GM19395 (cell line): ENCODE measurements at regions not wholly inside any gene's neighbourhood (a gene's known extent, or its start where the extent isn't known, plus 50 kb on each side); places are given as distances from the start of the nearest gene placed in this dataset.

ENCODE experiments used
- ATAC-seq: cut with Tn5 transposase; IDR thresholded peaks from one replicate; pipeline ENCODE4 v1.9.1; 2021; ENCODE audit warnings: mild to moderate bottlenecking, moderate library complexity; ENCODE audit not compliant: unreplicated experiment

DNA sequence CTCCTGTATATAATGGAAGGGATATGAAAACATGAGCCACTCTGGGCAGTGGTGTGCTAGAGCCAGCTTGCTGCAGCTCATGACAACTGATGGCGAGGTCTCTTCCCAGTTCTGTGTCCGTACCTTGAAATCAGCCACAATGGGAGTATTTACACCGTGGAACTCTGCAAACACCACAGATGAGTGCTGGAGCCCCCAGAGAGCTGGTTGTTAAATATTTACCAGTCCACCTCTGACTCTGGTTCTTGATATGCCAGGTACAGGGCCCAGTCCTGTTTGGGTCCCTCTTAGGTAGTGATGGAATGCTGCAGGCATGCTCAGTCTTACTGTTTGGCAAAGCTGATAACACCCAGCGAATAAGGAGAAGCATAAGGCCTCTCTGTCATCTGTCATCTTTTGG is 116.1 kb upstream of the GLI2 start:
- ATAC-seq, result no peak

- ATAC-seq, result no peak
Observed at GRCh38 chr2:120620025-120620793, 115.5 kb upstream of the GLI2 start.

DNA sequence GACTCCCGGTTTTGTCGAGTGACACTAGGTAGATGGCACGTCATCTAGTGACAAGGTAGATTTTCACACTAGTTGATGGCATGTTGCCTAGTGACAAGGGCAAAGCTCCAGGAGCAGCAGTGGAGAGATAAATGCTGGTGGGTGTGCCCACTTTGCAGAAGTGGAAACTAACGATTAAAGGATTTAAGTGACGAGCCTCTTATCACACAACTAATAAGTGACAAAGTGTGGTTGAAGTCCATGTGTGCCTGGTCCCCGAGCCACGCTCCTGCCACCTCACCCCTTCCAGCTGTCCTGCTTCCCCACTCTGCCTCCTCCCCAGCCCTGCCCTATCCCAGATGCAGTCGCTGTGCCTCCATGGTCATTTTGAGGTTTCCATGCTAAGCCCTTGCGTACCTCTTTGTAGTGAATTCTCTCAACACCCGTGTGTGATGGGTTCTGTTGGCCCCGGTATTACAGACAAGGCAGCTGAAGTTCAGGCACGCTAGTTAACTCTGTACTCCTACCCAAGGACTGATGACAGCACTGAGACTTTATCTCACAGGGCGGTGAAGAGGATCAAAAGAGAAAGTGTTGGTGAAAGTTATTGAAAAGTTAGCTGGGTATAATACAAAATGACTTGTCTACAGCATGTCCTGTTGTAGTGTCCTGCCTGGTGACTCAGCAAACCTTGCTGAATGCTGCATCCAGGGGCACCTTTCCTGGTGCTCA is 113.4 kb upstream of the GLI2 start:
- no peak for ATAC-seq

GRCh38 chr2:120622886-120623753 is 112.5 kb upstream of the GLI2 start:
- ATAC-seq, result no peak

DNA sequence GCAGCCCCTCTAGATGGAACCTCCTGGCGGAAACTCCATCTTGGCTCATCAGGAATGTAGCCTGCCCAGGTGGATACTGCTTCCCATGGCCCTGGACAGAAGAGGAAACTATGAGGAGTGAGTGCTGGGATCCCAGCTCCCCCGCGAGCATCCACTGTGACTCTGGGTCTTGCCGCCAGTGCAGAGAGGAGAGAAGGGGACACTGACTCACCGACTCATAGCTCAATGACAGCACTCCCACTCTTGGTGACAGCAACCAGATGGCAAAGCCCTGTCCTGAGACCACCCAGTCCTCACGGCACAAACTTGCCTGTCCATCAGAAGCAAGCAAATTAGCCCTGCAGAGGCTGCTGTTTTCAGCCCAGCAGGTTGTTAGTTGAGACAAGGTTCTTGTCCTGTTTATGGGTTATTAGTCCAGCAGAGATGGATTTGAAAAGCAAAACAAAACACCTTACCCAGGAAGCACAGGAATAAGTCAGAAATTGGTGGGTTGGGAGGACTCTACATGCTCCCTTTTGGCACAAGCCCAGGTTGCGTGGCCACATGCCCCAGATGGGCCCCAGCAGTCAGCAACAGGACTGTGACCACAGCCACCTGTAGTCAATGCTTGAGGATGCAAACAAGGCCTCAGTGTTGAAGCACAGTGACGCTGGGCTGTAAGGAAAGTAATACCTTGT is 111.5 kb upstream of the GLI2 start:
- no peak for ATAC-seq

- no peak for ATAC-seq
Observed at GRCh38 chr2:120624738-120625446, 110.8 kb upstream of the GLI2 start.

- no peak for ATAC-seq
Observed at GRCh38 chr2:120625865-120626560, 109.7 kb upstream of the GLI2 start.

- no peak for ATAC-seq
Observed at GRCh38 chr2:120626566-120626965, 109.1 kb upstream of the GLI2 start.

DNA sequence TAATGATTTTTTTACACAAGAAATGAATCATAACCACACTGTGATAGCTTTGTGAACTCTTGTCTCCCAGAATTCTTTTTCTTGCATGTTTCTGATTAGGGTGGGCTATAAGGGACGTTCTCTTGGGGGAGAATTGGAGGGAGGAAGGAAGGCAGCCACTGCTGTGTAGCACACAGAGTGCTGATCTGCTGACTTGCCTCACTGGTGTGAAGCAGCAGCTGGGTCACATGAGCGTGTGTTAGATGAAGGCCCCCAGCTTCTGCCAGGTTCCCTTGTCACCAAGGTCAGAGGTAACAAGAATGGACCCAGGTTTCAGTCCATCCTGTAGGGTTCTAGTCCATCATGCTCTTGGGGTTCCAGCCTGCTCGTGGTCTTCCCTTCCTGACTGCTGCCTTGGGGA is 107.4 kb upstream of the GLI2 start:
- ATAC-seq, result no peak

- no peak for ATAC-seq
Observed at GRCh38 chr2:120629241-120629895, 106.3 kb upstream of the GLI2 start.

GRCh38 chr2:120630031-120630701 is 105.5 kb upstream of the GLI2 start:
- ATAC-seq, result no peak

GRCh38 chr2:120631236-120631635 is 104.4 kb upstream of the GLI2 start:
- ATAC-seq, result no peak

DNA sequence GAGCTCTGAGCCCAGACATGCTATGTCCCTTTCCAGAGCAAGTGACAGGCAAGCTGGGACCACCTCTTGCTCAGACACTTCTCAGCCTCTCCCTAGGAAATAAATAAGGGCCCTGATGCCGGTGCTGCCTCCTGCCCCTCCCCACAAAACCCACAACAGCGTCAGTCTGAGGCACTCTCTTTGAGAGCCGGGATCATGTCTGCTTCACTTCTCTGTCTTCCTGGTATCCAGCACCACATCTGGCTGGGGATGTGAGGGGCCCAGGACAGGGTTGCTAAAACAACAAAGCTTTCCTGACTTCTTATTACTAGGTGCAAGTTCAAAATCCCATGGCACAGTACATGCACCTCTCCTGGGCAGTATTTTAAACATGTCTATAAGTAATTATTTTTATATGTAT is 103.9 kb upstream of the GLI2 start:
- ATAC-seq, result no peak

GRCh38 chr2:120632796-120633646 is 102.6 kb upstream of the GLI2 start:
- no peak for ATAC-seq

DNA sequence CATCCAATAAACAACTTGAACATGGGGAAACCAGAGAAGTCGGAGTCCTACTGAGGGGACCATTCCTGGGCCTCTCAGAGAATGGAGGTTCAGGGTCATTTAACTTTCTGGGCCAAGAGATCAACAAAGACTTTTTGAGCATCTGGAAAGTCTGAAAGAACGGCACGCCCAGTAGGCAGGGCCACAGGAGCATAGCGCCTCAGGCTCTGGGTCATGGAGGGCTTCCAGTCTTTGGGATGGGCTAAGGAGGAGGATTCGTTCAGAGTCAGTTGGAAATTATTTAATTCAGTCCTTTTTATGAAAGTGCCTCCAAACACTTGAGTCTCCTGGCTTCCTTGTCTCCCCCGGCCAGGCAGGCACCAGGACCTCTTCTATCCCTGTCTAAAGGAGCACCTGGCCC is 101.1 kb upstream of the GLI2 start:
- ATAC-seq, result no peak

- no peak for ATAC-seq
Observed at GRCh38 chr2:120635146-120635545, 100.5 kb upstream of the GLI2 start.

GRCh38 chr2:120637847-120638246 is 97.8 kb upstream of the GLI2 start:
- ATAC-seq, result no peak

DNA sequence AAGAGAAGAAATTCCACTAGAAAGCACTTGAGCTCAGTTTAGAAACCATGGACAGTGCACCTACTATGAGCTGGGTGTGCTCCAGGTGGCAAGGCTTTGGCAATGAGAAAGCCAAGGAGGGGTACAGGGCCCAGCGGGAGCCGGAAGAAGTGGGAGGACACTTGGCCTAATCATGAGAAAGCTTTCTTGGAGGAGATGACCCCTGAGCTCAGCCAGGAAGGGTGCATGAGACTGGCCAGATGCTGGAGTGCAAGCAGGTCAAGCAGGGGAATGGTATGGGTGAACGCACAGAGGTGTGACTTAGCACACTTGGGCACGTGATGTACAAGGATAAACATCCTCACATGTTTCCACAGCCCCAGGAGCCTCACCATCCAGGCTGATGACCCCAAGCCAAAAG is 97.2 kb upstream of the GLI2 start:
- ATAC-seq, result no peak
